ENCODE measurements at regions not wholly inside any gene's neighbourhood (a gene's known extent, or its start where the extent isn't known, plus 50 kb on each side); places are given as distances from the start of the nearest gene placed in this dataset.

- peak in 1 of 2 donors; percentile 40 for DNase-seq (ENCODE audit: low read depth in 2 of 2)
Measured at GRCh38 chr4:159444678-159445077, 341.8 kb downstream of the RAPGEF2 start.

GRCh38 chr4:159445692-159446091, 342.8 kb downstream of the RAPGEF2 start:
- peak in 1 of 2 donors; percentile 54 for DNase-seq (ENCODE audit: low read depth in 2 of 2)

- peak; percentile 65 to 85 for DNase-seq (ENCODE audit: low read depth in 2 of 2)
Measured at GRCh38 chr4:159446266-159446976, 343.5 kb downstream of the RAPGEF2 start.

- no peak for DNase-seq (ENCODE audit: low read depth in 2 of 2)
Measured at GRCh38 chr4:159447296-159447695, 344.4 kb downstream of the RAPGEF2 start.

GRCh38 chr4:159451006-159451405, 348.1 kb downstream of the RAPGEF2 start:
- DNase-seq (ENCODE audit: low read depth in 2 of 2) = no peak

- DNase-seq (ENCODE audit: low read depth in 2 of 2) = peak; percentile 35 to 63
Measured at GRCh38 chr4:159455675-159456237, 352.9 kb downstream of the RAPGEF2 start.

- no peak for DNase-seq (ENCODE audit: low read depth in 2 of 2)
Measured at GRCh38 chr4:159460371-159460770, 357.5 kb downstream of the RAPGEF2 start.

GRCh38 chr4:159463235-159463634, 360.4 kb downstream of the RAPGEF2 start:
- no peak for DNase-seq (ENCODE audit: low read depth in 2 of 2)

- DNase-seq (ENCODE audit: low read depth in 2 of 2) = no peak
Measured at GRCh38 chr4:159464302-159464701, 361.4 kb downstream of the RAPGEF2 start.

GRCh38 chr4:159476886-159477285, 374.0 kb downstream of the RAPGEF2 start:
- peak; percentile 29 to 65 for DNase-seq (ENCODE audit: low read depth in 2 of 2)

- no peak for DNase-seq (ENCODE audit: low read depth in 2 of 2)
Measured at GRCh38 chr4:159480826-159481225, 377.9 kb downstream of the RAPGEF2 start.

GRCh38 chr4:159481936-159482335, 379.1 kb downstream of the RAPGEF2 start:
- no peak for DNase-seq (ENCODE audit: low read depth in 2 of 2)

GRCh38 chr4:159483110-159483781, 380.4 kb downstream of the RAPGEF2 start:
- DNase-seq (ENCODE audit: low read depth in 2 of 2) = no peak

- no peak for DNase-seq (ENCODE audit: low read depth in 2 of 2)
Measured at GRCh38 chr4:159483782-159484741, 381.2 kb downstream of the RAPGEF2 start.

- no peak for DNase-seq (ENCODE audit: low read depth in 2 of 2)
Measured at GRCh38 chr4:159484864-159485263, 382.0 kb downstream of the RAPGEF2 start.

- DNase-seq (ENCODE audit: low read depth in 2 of 2) = peak; percentile 72 to 82
Measured at GRCh38 chr4:159487284-159487747, 384.4 kb downstream of the RAPGEF2 start.

GRCh38 chr4:159489646-159490045, 386.8 kb downstream of the RAPGEF2 start:
- DNase-seq (ENCODE audit: low read depth in 2 of 2) = no peak

GRCh38 chr4:159495515-159496236, 392.8 kb downstream of the RAPGEF2 start:
- no peak for DNase-seq (ENCODE audit: low read depth in 2 of 2)

GRCh38 chr4:159496248-159496647, 393.4 kb downstream of the RAPGEF2 start:
- DNase-seq (ENCODE audit: low read depth in 2 of 2) = no peak

GRCh38 chr4:159497936-159498335, 395.1 kb downstream of the RAPGEF2 start:
- DNase-seq (ENCODE audit: low read depth in 2 of 2) = no peak
